ENCODE measurements at regions not wholly inside any gene's neighbourhood (a gene's known extent, or its start where the extent isn't known, plus 50 kb on each side); places are given as distances from the start of the nearest gene placed in this dataset.
"Not testable (repeated sequence)": the region's sequence is repeated elsewhere in the genome, so short reads cannot be mapped to it uniquely, and the experiment has no call there.

DNA sequence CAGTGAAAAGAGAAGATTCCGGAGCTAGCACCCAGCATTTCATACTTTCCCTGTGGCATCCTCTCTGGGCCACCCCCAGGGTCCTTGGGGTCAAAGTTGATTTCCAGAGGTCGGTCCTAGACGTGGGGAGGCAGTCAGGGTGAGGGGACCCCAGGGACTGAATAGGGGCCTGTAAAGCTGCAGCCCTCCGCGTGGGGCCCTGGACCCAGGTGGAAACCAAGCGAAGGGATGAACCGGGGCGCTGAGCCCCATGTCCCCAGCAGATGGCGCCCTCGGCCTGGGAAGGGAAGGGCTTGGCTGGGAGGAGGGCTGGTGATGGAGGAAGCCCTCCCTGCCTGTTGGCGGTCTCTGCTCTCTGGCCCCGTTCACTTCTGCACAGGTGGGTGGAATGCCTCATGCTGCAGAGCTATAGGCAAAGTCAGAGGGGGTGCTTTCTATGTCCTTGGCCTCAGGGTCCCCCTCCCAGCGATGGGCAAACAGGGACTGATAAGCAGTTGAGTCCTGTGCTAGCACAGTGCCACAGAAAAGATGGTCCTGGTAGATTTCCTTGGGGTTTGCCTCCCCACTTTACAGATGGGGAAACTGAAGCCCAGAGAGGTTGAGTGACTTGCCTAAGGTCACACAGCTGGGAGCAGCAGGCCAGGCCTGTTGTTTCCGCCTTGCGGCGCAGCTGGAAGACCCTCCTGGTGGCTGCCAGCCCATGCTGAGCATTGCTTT, 163.4 kb upstream of the CIBAR2 start:
- peak; percentile 87 for DNase-seq (ENCODE audit: low spot score)

DNA sequence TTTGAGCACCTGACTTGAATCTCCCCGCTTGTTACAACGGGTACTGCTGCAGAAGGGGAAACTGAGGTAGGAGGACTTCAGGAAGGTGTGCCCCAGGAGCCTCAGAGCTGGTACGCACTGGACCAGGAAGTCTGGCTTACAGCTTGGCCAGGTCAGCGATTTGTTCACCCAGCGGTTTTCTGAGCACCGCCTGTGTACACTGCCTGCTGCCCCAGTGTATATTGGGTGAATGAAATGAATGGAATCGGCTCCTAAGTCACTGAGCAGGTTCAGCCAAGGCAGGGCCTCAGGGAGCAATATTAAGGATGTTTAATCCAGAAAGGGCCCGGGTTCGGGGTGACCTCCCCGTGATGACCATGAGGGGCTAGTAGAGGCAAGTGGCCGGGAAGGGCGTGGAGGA, 164.0 kb upstream of the CIBAR2 start:
- DNase-seq (ENCODE audit: low spot score): no peak

DNA sequence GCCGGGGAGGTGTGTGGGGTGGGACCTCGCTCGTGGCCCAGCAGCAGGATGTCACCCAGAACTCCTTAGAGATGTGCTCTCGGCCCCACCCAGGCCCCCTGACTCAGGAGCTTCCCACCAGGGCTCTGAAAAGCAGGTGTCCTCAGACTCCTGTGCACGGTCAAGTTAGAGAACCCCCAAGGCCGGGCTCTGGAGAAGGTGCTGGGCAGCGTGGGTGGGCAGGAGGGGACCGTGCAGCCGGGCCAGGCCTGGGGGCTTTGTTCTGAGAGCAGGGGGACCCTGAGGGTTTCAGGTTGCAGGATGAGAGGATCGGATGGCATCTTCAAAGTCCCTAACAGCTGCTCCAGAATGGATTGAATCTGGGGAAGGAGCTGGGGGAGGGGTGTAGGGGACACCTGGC, 164.4 kb upstream of the CIBAR2 start:
- no peak for DNase-seq (ENCODE audit: low spot score)

DNA sequence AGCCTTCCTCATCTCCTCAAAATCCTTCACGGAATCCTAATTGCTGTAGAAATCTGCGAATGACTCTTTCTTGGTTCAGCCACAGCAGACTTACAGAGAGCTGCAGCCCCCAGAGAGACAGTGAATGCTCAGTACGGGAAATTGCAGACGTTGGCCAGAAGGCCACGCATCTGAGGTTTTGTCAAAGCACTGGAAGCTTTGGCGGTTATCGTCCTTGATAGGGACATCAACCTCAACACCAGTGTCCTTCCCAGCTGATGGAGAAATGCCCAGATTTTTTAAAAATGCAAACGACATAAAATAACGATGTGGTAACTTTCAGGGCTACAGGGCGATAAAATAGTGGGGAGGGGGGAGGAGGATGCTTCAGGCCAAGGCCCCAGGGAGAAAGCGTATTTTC, 166.6 kb upstream of the CIBAR2 start:
- DNase-seq (ENCODE audit: low spot score): no peak

DNA sequence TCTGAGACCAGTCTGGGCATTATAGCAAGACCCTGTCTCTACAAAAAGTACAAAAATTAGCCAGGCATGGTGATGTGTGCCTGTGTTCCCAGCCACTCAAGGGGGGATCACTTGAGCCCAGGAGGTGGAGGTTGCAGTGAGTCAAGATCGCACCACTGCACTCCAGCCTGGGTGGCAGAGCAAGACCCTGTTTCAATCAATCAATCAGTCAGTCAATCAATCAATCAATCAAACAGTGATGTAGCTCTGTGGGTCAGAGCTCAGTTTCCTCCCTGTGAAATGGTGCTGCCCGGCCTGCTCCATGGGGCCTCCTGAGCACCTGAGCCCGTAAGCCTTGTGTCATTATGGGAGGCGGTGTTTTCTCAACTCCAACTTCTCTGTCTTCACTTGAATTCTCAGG, 167.1 kb upstream of the CIBAR2 start:
- no peak for DNase-seq (ENCODE audit: low spot score)

DNA sequence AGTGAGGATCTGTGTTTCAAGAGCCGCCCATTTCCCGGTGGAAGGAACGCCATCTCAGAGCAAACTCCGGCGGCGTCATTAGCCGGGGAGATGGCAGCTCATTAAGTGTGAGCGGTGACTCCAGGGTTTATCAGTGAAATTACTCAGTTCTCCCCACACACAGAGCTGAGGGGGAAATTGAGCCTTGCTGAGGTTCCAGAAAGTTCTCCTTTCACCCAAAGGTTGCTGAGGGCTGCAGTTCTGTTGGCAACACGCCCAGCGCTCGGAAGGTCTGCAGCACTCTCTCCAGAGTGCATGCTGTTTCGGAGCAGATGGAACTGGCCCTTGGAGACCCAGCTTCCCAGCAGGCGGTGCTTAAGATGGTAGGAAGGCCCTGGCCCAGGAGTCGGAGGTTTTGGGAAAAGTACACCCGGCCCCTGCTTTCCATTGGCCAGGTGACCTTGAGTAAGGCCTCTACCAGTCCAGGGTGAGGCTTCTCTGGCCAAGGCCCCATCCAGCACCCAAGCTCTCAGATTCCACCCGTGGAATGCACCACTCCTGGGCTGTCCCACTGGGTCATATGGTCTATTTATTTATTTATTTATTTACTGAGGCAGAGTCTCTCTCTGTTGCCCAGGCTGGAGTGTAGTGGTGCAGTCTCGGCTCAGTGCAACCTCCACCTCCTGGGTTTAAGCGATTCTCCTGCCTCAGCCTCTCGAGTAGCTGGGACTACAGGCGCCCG, 167.7 kb upstream of the CIBAR2 start:
- no peak for DNase-seq (ENCODE audit: low spot score)

DNA sequence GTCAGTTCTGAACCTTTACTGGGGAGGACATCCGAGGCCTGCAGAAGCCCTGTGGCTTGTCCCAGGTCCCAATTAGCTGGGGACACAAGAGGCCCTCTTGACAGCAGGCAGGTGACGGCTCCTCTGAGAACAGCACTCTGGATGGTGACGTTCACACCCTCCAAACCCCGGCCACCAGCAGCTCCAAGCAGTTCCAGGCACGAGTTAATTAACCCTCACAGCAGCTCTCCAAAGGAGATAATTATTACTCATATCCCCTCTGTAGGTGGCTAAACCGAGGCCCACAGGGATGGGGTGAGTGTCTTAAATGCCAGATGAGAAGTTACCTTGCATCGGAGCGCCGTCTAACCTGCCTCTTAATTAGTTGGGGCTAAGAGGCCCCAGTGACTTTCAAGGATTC, 168.9 kb upstream of the CIBAR2 start:
- DNase-seq (ENCODE audit: low spot score): no peak

DNA sequence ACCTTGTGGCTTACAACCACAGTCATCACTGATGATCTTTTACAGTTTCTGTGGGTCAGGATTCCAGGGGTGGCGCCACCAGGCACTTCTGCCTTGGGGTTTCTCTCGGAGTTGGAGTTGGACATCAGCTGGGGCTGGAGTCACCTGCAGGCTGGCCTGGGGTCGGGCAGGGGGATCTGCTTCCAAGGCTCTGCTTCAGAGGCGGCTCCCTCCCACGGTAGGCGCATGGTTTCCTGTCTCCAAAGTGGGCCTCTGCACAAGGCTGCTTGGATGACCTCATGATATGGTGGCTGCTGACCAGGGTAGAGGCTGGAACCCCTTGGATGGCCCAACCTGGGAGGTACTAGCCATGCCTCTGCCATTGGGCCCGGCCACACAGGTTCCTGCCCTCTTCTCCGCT, 170.6 kb upstream of the CIBAR2 start:
- no peak for DNase-seq (ENCODE audit: low spot score)

DNA sequence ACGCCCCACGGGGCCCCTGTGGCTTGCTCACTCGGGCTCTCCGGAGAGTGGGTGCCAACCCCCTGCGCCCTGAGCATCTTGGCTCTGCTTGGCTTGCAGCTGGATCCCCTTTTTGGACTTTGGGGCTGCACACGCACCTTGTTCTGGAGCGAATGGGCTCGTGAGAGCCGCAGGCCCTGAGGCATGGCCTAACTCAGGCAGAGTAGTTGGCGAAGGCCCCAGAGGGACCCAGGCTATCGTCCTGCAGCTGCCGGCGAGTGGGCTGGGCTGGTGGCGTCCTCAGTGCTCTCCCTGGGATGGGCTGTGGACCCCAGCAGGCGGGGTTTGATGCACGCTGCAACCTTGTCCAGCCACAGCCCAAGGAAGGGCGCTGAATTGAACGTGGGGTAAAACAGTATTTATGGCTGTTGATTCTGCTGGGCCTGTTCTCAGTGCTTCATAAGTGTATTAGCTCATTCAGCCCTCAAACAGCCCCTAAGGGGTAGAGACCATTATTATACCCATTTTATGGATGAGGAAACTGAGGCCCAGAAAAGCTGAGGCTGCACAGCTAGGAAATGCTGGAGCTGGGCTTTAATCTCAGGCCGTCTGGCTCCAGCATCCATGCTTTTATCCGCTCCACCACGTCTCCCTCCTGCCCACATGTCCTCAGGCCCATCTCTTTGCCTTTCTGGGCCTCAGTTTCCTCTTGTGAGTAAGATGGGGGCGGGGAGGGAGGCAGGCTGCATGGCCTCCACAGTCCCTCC, 171.2 kb upstream of the CIBAR2 start:
- no peak for DNase-seq (ENCODE audit: low spot score)

DNA sequence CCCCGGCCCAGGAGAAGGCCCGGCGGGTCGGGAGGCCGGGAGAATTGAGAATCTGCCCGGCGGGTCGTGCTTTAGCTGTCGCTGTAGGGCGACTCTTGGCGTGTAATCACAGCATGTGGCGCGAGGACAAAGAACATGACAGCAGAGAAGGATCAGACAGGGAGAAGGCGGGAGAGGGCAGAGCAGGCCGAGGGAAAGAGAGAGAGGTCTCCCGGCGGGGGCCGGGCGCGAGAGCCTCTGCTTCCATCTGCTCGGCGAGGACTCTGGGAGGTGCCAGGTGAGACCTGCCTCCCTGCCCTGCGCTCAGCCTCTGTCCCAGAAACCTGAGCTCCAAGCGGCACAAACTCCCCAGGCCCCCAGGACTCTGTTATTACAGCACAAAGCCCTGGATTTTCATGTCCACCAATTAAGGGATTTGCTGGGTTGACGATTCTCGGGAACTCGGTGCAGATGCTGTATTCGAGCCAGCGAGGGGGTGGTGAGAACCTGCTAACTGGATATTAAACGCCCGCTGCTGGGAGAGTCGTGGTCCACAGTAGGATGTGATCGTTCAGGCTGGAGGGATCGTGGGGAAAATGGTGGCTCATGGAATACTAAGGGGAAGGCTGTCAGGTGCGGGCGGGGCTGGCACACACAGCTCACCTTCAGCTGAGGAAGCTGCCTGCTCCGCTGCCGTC, 172.0 kb upstream of the CIBAR2 start:
- DNase-seq (ENCODE audit: low spot score): no peak

DNA sequence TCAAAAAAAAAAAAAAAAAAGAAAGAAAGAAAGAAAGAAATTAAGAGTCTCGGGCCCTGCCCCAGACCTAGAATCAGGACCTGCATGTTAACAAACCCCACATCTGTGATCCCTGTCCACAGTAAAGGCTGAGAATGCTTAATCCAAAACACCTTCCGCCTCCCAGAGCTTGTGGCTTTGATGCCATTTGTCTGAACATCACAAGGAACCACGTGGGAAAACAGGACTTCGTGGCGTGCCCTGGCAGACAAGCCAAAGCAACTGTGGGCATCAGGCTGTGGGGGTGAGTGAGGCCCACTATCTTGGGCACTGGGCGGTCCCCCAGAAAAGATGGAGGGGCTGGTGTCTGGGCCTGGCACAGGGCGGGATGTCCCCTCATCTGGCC, 173.4 kb upstream of the CIBAR2 start:
- DNase-seq (ENCODE audit: low spot score): no peak

DNA sequence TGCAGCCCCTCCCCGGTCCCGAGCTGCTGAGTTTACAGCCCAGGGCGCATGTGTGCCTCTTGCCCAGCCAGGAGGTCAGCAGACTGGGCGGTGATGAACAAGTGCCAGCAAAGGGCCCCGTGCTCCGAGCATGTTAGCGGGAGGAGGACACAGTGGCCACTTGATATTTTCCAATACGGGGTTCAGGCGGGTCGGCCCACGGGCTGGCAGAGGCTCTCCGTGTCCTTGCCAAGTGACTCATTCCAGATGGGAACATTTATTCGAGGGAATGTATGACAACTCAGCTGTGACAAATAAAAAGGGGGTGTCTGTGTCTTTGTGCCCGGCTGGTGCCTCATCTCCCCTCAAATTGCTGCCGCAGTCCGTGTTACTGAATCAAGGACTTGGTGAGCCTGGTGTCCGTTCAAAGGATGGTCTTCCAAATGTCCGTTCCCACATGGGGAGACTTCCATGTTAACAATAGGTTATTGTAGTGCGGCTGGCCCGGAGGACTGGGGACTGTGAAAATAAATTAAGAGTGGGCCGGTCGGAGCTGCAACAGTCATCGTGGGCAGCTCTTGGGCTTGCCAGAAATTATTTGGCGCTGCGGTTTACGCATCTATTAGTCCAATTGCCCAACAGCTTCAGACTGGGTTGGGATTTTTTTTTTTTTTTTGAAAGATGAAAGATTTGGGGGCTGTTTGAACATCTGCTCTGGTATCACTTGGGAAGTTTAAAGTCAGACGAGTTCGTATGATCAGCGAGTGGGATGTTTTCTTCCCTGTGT, 174.0 kb upstream of the CIBAR2 start:
- no peak for DNase-seq (ENCODE audit: low spot score)

DNA sequence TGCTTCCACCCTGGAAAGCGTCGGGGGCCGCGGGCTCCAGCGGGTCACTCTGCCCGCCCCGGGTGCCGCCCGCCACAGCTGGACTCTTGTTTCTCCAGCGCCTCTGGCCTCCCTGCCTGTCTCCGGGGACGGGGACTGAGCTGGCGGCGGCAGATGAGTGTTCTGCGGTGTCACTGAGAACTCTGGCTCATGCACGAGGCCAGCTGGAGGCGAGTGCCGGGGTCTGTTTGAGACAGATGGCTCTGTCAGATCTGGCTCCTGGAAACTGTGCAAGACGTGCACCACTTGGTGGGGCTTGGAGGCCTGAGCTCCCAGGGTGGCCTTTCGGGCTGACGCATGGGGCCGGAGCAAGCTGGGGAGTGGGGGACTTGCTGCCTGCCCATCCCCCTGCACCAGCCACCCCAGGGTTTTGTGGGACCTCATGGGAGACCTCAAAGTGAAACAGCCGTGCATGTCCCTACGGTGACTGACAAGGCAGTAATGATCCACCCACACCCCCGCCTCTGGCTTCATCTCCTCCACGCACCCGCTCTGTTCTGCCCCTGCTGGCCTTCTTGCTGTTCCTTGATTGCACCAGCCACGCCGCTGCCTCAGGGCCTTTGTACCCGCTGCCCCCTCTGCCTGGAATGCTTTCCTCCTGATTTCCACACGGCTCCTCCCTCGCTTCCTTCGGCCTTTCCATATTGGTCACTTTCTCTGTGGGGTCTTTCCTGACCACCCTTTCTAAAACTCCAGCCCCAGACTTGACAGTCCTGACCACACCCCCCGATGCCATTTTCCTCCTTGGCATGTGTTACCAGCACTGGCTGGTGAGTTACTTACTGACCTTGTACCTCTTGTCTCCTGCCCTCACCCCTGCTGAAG, 174.9 kb upstream of the CIBAR2 start:
- DNase-seq (ENCODE audit: low spot score): no peak

DNA sequence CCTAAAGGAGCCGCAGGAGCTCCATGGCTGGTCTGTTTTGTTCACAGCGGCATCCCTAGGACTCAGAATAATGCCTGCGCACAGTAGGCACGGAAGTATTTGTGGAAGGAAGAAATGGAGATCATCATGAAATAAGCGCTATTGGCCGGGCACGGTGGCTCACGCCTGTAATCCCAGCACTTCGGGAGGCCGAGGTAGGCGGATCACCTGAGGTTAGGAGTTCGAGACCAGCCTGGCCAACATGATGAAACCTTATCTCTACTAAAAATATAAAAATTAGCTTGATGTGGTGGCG, 175.5 kb upstream of the CIBAR2 start:
- DNase-seq (ENCODE audit: low spot score): not testable (repeated sequence)

DNA sequence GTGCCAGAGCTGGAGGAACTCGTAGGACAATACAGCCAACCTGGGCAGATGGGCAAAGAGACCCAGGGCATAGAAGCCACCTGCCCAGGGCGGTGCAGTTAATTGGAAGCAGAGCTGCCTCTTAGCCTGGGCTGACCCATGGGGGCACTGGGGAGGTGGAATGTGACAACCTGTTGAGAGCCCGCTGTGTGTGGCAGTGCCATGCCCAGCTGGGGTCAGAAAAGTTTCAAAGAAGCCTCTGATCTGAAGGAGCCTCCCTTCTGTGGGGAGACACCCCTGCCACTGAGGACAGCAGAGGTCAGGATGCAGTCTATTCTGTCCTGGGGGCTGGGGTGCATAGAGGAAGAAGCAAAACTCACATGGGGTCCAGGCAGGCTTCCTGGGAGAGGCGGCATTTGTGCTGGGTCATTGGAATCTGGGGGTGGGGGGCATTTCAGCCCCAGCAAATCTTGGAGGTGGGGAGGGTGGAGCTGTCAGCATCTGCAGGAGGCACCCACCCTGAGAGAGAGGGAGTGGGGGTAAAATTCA, 176.1 kb upstream of the CIBAR2 start:
- DNase-seq (ENCODE audit: low spot score): no peak

DNA sequence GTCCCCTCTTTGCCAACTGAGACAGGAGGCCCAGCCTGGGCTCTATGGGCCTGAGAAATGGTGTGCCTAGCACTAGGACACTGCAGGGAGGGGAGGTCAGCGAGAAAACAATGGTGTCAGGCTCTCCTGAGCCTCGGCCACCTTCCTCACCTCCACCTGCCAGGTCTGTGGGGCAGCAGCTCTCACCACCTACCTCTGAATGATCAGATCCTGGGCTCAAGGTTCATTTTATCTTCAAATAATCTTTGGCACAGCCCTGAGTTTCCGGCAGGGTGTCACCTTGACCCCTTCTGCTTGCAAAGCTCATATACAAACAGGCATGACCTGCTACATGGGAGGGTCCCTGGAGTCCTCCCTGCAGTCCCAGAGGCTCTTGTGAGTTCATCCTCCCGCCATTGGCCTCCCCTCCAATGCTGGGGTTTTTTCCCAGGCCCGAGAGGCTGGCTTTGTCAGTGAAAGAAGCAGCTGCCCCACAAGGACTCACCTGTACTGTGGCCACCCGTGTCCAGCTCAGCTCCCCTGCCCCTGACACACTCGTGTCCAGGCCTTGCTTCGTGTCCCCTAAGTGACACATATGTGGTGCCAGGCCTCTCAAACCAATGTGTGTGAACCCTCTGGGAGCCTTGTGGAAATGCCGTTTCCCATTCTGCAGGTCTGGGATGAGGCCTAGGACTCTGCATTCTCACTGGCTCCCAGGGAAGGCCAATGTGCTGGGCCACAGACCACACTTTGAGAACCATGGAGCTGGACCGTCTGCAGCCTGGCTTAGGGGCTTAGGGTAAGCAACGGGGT, 176.8 kb upstream of the CIBAR2 start:
- no peak for DNase-seq (ENCODE audit: low spot score)

DNA sequence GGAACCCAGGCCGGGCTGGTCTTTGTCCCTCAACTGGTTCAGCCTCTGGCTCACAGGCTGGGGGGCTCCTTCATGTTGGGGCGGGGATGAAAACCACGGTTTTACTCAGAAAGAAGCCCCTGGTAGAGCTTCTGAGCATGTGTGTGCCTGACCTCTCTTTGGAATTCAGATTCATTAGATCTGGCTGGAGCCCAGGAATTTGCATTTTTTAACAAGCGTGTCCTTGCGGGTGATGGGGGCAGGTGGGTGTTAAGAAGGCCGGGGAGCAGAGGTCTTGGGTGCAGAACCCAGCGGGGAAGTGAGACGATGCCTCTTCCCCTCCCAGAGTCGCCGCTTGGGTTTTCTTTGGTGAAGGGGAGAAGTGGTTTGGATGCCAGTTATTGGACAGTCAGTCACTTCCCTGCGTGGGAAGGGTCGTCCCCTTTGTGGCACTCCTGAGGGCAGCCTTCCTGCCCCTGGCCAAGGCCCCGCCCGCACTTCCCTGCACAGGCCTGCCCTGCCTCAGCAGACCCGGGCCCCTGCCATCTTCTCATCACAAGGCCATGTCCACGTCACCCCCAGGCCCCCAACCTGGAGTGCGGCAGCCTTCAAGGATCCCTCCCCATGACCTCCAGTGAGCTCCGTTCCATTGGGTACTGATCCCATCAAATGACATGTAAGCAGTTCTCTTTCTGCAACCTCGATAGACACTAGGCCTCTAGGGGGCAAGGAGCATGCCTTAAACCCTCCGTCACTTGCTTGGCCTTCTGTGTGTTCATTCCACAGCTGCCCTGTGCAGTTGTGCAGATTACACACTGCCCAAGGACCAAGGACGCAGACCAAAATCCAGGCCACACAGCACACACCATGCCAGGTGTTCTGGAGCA, 177.7 kb upstream of the CIBAR2 start:
- DNase-seq (ENCODE audit: low spot score): peak; percentile 38

DNA sequence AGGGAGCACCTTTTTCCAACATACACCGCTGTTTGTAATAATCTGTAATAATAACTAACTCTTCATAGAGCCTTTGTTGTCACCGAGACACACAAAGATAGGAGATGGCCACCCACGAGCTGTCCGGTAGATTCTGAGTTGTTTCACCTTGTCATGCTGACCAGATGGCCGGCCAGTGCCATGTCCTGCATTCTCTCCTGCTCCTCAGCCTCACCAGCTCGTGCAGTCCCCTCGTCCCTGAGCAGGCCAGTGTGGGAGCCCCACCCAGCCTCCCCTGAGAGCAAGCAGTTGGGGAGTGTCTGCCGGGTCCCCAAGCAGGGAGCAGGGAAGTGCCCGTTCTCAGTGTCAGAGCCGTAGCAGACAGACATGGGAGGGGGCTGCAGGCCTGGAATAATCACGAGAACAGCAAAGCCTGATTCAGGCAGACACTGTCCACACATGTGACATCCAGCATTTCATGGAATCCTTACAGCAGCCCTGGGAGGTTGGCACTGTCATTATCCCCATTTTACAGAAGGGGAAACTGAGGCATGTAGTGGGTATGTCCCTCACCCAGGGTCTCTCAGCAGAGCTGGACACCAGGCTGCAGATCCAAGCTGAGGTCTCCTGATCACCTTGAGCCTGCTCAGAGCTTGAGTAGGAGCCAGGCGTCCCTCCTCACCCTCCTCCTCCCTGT, 178.5 kb upstream of the CIBAR2 start:
- DNase-seq (ENCODE audit: low spot score): no peak
